Sigmoid colon (tissue), 4 donors: ENCODE measurements at regions not wholly inside any gene's neighbourhood (a gene's known extent, or its start where the extent isn't known, plus 50 kb on each side); places are given as distances from the start of the nearest gene placed in this dataset.

Experiments
- EP300 ChIP-seq, 4 donors: sonication (generic); formaldehyde crosslinking; IDR thresholded peaks; one replicate each; pipeline ENCODE4 v1.6.1; 2017; ENCODE audit warnings: antibody characterized with exemption in 4 of 4
- POLR2A ChIP-seq, 2 donors: fragments of 450-650 bp; IDR thresholded peaks; one replicate each; pipeline ENCODE4 v1.6.1; 2016; ENCODE audit warnings: antibody characterized with exemption in 2 of 2, mild to moderate bottlenecking in 2 of 2, moderate library complexity in 2 of 2
- TF ChIP-seq, protein P1 (sequence below), 4 experiments: fragments of 450-650 bp in 3 of 4; fragments of 200-600 bp in 1 of 4; IDR thresholded peaks; one replicate each; pipeline ENCODE4 v1.5.1; 2016 to 2019; ENCODE audit warnings: antibody characterized with exemption in 4 of 4, mild to moderate bottlenecking in 3 of 4, moderate library complexity in 2 of 4

GRCh38 chr2:105567996-105568494 lies 169.2 kb upstream of the FHL2 start:
- TF ChIP-seq, protein P1, sequence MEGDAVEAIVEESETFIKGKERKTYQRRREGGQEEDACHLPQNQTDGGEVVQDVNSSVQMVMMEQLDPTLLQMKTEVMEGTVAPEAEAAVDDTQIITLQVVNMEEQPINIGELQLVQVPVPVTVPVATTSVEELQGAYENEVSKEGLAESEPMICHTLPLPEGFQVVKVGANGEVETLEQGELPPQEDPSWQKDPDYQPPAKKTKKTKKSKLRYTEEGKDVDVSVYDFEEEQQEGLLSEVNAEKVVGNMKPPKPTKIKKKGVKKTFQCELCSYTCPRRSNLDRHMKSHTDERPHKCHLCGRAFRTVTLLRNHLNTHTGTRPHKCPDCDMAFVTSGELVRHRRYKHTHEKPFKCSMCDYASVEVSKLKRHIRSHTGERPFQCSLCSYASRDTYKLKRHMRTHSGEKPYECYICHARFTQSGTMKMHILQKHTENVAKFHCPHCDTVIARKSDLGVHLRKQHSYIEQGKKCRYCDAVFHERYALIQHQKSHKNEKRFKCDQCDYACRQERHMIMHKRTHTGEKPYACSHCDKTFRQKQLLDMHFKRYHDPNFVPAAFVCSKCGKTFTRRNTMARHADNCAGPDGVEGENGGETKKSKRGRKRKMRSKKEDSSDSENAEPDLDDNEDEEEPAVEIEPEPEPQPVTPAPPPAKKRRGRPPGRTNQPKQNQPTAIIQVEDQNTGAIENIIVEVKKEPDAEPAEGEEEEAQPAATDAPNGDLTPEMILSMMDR (IDR thresholded peaks at IDR 0.05): no peak
- TF ChIP-seq POLR2A (IDR thresholded peaks at IDR 0.05) (no peak), EP300 (IDR thresholded peaks at IDR 0.05) (no peak)
